Ovary (tissue), 7 donors: ENCODE measurements at regions not wholly inside any gene's neighbourhood (a gene's known extent, or its start where the extent isn't known, plus 50 kb on each side); places are given as distances from the start of the nearest gene placed in this dataset.

Experiments
- DNase-seq, 5 donors: peaks; one replicate each; pipeline ENCODE4 v3.0.0-alpha.2; 2019 to 2020
- H3K27ac ChIP-seq, 2 donors: fragments of 200-600 bp; one replicate each; pipeline versions ENCODE4 v1.5.1 to v1.8.0; 2019 to 2022
- H3K27me3 ChIP-seq: fragments of 200-600 bp; one replicate; pipeline ENCODE4 v1.8.0; 2022
- H3K36me3 ChIP-seq: fragments of 200-600 bp; sonication (generic); one replicate; pipeline ENCODE4 v1.5.1; 2019
- H3K4me1 ChIP-seq: one replicate; pipeline ENCODE4 v1.8.1; 2013; ENCODE audit warnings: mild to moderate bottlenecking, moderate library complexity; ENCODE audit not compliant: insufficient read depth
- H3K4me3 ChIP-seq: fragments of 200-600 bp; sonication (generic); one replicate; pipeline ENCODE4 v1.5.1; 2017
- H3K9me3 ChIP-seq, 2 donors: fragments of 200-600 bp in 1 of 2; sonication (generic) in 1 of 2; one replicate each; pipeline versions ENCODE4 v1.5.1 to v1.8.1; 2013 to 2019; ENCODE audit warnings: mild to moderate bottlenecking in 1 of 2, moderate library complexity in 1 of 2
- EP300 ChIP-seq: sonication (generic); formaldehyde crosslinking; IDR thresholded peaks from one replicate; pipeline ENCODE4 v1.6.1; 2017; ENCODE audit warnings: antibody characterized with exemption
- POLR2A ChIP-seq: fragments of 450-650 bp; IDR thresholded peaks from one replicate; pipeline ENCODE4 v1.6.1; 2017; ENCODE audit warnings: antibody characterized with exemption, mild to moderate bottlenecking, moderate library complexity
- WGBS, 3 donors: extraction: QIAGEN DNeasy Blood & Tissue Kit in 1 of 3; methylation state at CpG; one replicate each; pipeline versions ENCODE4 v1.1.5 to v1.1.7; 2013 to 2017; 5-methylcytosine and 5-hydroxymethylcytosine counted together
- intact Hi-C, 4 donors: fragments of 100-400 bp; cut with DNase I; formaldehyde crosslinking; loops; one replicate each; pipeline versions ENCODE4 v1.11.0 to v1.15.1; 2022 to 2023
- TF ChIP-seq, protein P1 (sequence below), 3 donors: fragments of 450-650 bp in 2 of 3; fragments of 200-600 bp in 1 of 3; IDR thresholded peaks; one replicate each; pipeline versions ENCODE4 v1.5.1 to v1.8.0; 2016 to 2022; ENCODE audit warnings: antibody characterized with exemption in 3 of 3, mild to moderate bottlenecking in 1 of 3
- donor health status: DM: no; HTN: no; CAD: no; lungs with moderate emphysema.
- donor health status: DM: no; HTN: no; CAD: no.
- donor health status: Bipolar disorder and iron deficiency.
- donor health status: DM: no; HTN: no; CAD: no.
- donor health status: DM: yes; HTN: yes; CAD: no.

DNA sequence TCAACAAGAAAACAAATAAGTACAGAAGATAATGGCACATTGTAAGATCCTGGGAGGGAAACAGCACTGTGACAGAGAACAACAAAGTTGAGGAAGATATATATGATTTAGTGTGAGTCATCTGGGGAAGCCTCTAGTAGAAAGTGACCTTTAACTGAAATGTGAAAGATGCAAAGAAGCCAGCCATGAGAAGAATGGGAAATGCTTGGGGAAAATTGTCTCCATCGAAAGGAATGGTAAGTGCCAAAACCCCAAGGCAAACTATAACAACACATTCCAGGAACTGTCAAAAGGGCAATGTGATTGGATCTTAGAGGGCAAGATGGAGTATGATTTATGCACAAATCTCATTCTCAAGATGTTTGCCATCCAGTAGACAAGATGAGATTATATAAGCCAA, 537.8 kb upstream of the BRINP1 start:
- intact Hi-C loops, result no loop called here
- no peak overlapping the region for H3K27ac ChIP-seq
- H3K4me3 ChIP-seq, result no peak overlapping the region
- H3K27me3 ChIP-seq, result no peaks in the 10 kb centered on the region
- no peak for DNase-seq
- H3K9me3 ChIP-seq, result no peaks in the 10 kb centered on the region
- TF ChIP-seq, protein P1, sequence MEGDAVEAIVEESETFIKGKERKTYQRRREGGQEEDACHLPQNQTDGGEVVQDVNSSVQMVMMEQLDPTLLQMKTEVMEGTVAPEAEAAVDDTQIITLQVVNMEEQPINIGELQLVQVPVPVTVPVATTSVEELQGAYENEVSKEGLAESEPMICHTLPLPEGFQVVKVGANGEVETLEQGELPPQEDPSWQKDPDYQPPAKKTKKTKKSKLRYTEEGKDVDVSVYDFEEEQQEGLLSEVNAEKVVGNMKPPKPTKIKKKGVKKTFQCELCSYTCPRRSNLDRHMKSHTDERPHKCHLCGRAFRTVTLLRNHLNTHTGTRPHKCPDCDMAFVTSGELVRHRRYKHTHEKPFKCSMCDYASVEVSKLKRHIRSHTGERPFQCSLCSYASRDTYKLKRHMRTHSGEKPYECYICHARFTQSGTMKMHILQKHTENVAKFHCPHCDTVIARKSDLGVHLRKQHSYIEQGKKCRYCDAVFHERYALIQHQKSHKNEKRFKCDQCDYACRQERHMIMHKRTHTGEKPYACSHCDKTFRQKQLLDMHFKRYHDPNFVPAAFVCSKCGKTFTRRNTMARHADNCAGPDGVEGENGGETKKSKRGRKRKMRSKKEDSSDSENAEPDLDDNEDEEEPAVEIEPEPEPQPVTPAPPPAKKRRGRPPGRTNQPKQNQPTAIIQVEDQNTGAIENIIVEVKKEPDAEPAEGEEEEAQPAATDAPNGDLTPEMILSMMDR (IDR thresholded peaks at IDR 0.05), result no peak
- 78 to 89% (median 85%) methylated on average over 1 of the region's 1 CpG for WGBS, 3 donors
- no peaks in the 10 kb centered on the region for H3K36me3 ChIP-seq
- no peaks in the 10 kb centered on the region for H3K4me1 ChIP-seq

- intact Hi-C loops, result no loop called here
- no peak for DNase-seq
- H3K4me3 ChIP-seq, result no peak overlapping the region
- H3K4me1 ChIP-seq, result no peaks in the 10 kb centered on the region
- WGBS, 3 donors, result 70 to 89% (median 88%) methylated on average over 1 of the region's 1 CpG
- H3K27me3 ChIP-seq, result no peaks in the 10 kb centered on the region
- no peaks in the 10 kb centered on the region for H3K9me3 ChIP-seq
- no peak overlapping the region for H3K27ac ChIP-seq
- TF ChIP-seq, protein P1 (IDR thresholded peaks at IDR 0.05), result no peak
- TF ChIP-seq POLR2A, result no peak
- no peak for TF ChIP-seq EP300
- H3K36me3 ChIP-seq, result no peaks in the 10 kb centered on the region
These were observed 536.5 kb upstream of the BRINP1 start for GRCh38 chr9:119905724-119906123.

- WGBS, 3 donors, result 31 to 37% (median 35%) methylated on average over 5 of the region's 5 CpGs
- intact Hi-C loops, result no loop called here
- no peaks in the 10 kb centered on the region for H3K4me1 ChIP-seq
- no peaks in the 10 kb centered on the region for H3K27me3 ChIP-seq
- H3K27ac ChIP-seq, result no peak overlapping the region
- H3K4me3 ChIP-seq, result no peak overlapping the region
- TF ChIP-seq EP300 (no peak), POLR2A (no peak)
- TF ChIP-seq, protein P1 (IDR thresholded peaks at IDR 0.05), result no peak
- no peak for DNase-seq
- H3K36me3 ChIP-seq, result no peaks in the 10 kb centered on the region
- no peaks in the 10 kb centered on the region for H3K9me3 ChIP-seq
These were observed 534.6 kb upstream of the BRINP1 start for GRCh38 chr9:119903851-119904250.

DNA sequence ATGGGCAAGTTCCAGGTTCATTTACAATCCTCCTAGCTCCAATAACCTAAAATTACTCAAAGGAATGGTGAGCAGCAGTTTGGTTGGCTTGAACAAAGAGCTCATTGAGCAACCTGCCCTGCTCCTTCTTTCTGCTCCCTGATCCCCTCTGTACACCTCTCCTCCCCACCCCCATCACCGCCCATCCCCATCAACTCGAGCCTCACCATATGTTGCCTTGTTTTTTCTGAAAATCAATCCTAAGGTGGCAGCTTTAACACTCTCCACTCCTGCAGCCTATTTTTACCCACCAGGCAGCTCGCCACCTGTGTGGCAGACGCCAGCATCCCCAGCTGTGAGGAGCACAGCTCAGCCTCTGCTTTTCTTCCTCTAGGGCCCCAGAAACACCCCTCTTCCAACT, 533.4 kb upstream of the BRINP1 start:
- WGBS, 3 donors, result 57 to 74% (median 68%) methylated on average over 4 of the region's 4 CpGs
- no peaks in the 10 kb centered on the region for H3K36me3 ChIP-seq

More for the DNA sequence above, 533.4 kb upstream of the BRINP1 start:
- intact Hi-C loops, result no loop called here
- H3K4me3 ChIP-seq, result no peak overlapping the region
- no peak for DNase-seq
- TF ChIP-seq, protein P1 (IDR thresholded peaks at IDR 0.05), result no peak
- TF ChIP-seq EP300 (no peak), POLR2A (no peak)
- H3K4me1 ChIP-seq, result no peaks in the 10 kb centered on the region
- no peaks in the 10 kb centered on the region for H3K9me3 ChIP-seq
- H3K27ac ChIP-seq, result no peak overlapping the region
- no peaks in the 10 kb centered on the region for H3K27me3 ChIP-seq
